SK-N-SH (cell line): ENCODE measurements at regions not wholly inside any gene's neighbourhood (a gene's known extent, or its start where the extent isn't known, plus 50 kb on each side); places are given as distances from the start of the nearest gene placed in this dataset.

Experiments used
- CTCF ChIA-PET: fragments of 300-600, 350-600 bp; formaldehyde crosslinking; extraction: SDS; loops from one replicate; lab custom pipeline; 2021; lab: Yijun Ruan, JAX
- POLR2A ChIA-PET: fragments of 350-600 bp; sonication (Branson Sonifier 250); formaldehyde crosslinking; extraction: SDS; loops from one replicate; lab custom pipeline; 2020; ENCODE audit warnings: antibody characterized with exemption, inconsistent platforms; lab: Yijun Ruan, JAX
- DNase-seq: peaks from one replicate; pipeline ENCODE4 v3.0.0; 2012
- H2AFZ ChIP-seq: fragments of 200-600 bp; sonication (generic); 2 replicates; pipeline ENCODE4 v1.8.1; 2016; ENCODE audit warnings: antibody characterized with exemption, mild to moderate bottlenecking, low read depth
- H3F3A ChIP-seq: fragments of 200-600 bp; sonication (generic); replicated peaks from 2 replicates; pipeline ENCODE3; 2016; ENCODE audit warnings: antibody characterized with exemption, mild to moderate bottlenecking; ENCODE audit not compliant: insufficient read depth
- H3K27ac ChIP-seq, 2 experiments: fragments of 200-500 bp in 1 of 2; fragments of 200-600 bp in 1 of 2; sonication (Bioruptor generic) in 1 of 2; sonication (generic), shearing (Covaris generic) in 1 of 2; 2 replicates each; pipeline versions ENCODE4 v1.5.1 to v1.6.1; 2014 to 2016; ENCODE audit warnings: low read depth in 2 of 2, inconsistent platforms in 1 of 2, low read length in 1 of 2, mild to moderate bottlenecking in 1 of 2, mixed read lengths in 1 of 2
- H3K27me3 ChIP-seq: fragments of 200-600 bp; sonication (generic), shearing (Covaris generic); 2 replicates; pipeline ENCODE4 v1.6.1; 2016; ENCODE audit warnings: mixed run types; ENCODE audit not compliant: insufficient read depth
- H3K36me3 ChIP-seq, 2 experiments: fragments of 200-500 bp in 1 of 2; fragments of 200-600 bp in 1 of 2; sonication (Bioruptor generic) in 1 of 2; sonication (generic) in 1 of 2; replicated peaks in 1 of 2; 2 replicates each; pipeline versions ENCODE3 to v1.5.1; 2014 to 2016; ENCODE audit warnings: low read length in 1 of 2, mild to moderate bottlenecking in 1 of 2; ENCODE audit not compliant: insufficient read depth in 2 of 2, control insufficient read depth in 1 of 2
- H3K4me1 ChIP-seq, 2 experiments: fragments of 200-500 bp in 1 of 2; fragments of 200-600 bp in 1 of 2; sonication (Bioruptor generic) in 1 of 2; sonication (generic), shearing (Covaris generic) in 1 of 2; 2 replicates each; pipeline versions ENCODE4 v1.5.1 to v1.6.1; 2014 to 2016; ENCODE audit warnings: low read depth in 1 of 2, low read length in 1 of 2, mixed run types in 1 of 2; ENCODE audit not compliant: insufficient read depth in 2 of 2, control insufficient read depth in 1 of 2
- H3K4me2 ChIP-seq: fragments of 200-600 bp; sonication (generic), shearing (Covaris generic); 2 replicates; pipeline ENCODE4 v1.6.1; 2017; ENCODE audit warnings: mixed run types
- H3K4me3 ChIP-seq, 2 experiments: fragments of 200-500 bp in 1 of 2; fragments of 200-600 bp in 1 of 2; sonication (Bioruptor generic) in 1 of 2; sonication (generic), shearing (Covaris generic) in 1 of 2; 2 replicates each; pipeline versions ENCODE4 v1.5.1 to v1.8.1; 2014 to 2016; ENCODE audit warnings: low read depth in 2 of 2, inconsistent platforms in 1 of 2, low read length in 1 of 2, mild to moderate bottlenecking in 1 of 2, mixed read lengths in 1 of 2, moderate library complexity in 1 of 2
- H3K79me2 ChIP-seq: fragments of 200-600 bp; sonication (generic); 2 replicates; pipeline ENCODE4 v1.8.1; 2017; ENCODE audit warnings: mild to moderate bottlenecking; ENCODE audit not compliant: insufficient read depth
- H3K9ac ChIP-seq: fragments of 200-600 bp; sonication (generic); 2 replicates; pipeline ENCODE4 v1.6.1; 2017; ENCODE audit warnings: mixed run types
- H3K9me2 ChIP-seq: fragments of 200-600 bp; sonication (generic); 2 replicates; pipeline ENCODE4 v1.6.1; 2017; ENCODE audit warnings: mixed run types
- H3K9me3 ChIP-seq: fragments of 200-600 bp; sonication (generic); 2 replicates; pipeline ENCODE4 v1.6.1; 2017; ENCODE audit warnings: mixed run types, mild to moderate bottlenecking, moderate library complexity
- H4K20me1 ChIP-seq: fragments of 200-600 bp; sonication (generic); 2 replicates; pipeline ENCODE4 v1.6.1; 2017; ENCODE audit warnings: mild to moderate bottlenecking, mixed run types; ENCODE audit not compliant: insufficient read depth
- ELF1 ChIP-seq: IDR thresholded peaks from 2 replicates; pipeline ENCODE4 v1.4.0; 2012
- FOXJ3 ChIP-seq: sonication (generic); formaldehyde crosslinking; IDR thresholded peaks from 2 replicates; pipeline ENCODE4 v1.5.1; 2020; ENCODE audit warnings: mild to moderate bottlenecking, missing genetic modification reagents
- FOXM1 ChIP-seq: IDR thresholded peaks from 2 replicates; pipeline ENCODE4 v1.4.0; 2012; ENCODE audit warnings: low read depth, mild to moderate bottlenecking
- GATA2 ChIP-seq: sonication (generic); formaldehyde crosslinking; IDR thresholded peaks from 2 replicates; pipeline ENCODE4 v1.5.0; 2020; ENCODE audit warnings: mild to moderate bottlenecking, missing genetic modification reagents
- MEF2A ChIP-seq: IDR thresholded peaks from 2 replicates; pipeline ENCODE4 v1.4.0; 2012; ENCODE audit warnings: low read depth, borderline replicate concordance
- MXI1 ChIP-seq: IDR thresholded peaks from 2 replicates; pipeline ENCODE4 v1.6.1; 2012; ENCODE audit warnings: mild to moderate bottlenecking, low read depth, low read length, improper control_type of control experiment
- NFIC ChIP-seq: IDR thresholded peaks from 2 replicates; pipeline ENCODE4 v1.4.0; 2012; ENCODE audit warnings: borderline replicate concordance
- POLR2AphosphoS5 ChIP-seq: IDR thresholded peaks from 2 replicates; pipeline ENCODE4 v1.6.1; 2012; ENCODE audit warnings: low read depth, low read length
- RXRA ChIP-seq: IDR thresholded peaks from 2 replicates; pipeline ENCODE4 v1.4.0; 2012; ENCODE audit warnings: low read depth, mild to moderate bottlenecking, borderline replicate concordance
- SIN3A ChIP-seq: IDR thresholded peaks from 2 replicates; pipeline ENCODE4 v1.6.1; 2012; ENCODE audit warnings: low read depth, mild to moderate bottlenecking, low read length, moderate library complexity, borderline replicate concordance
- SMC3 ChIP-seq: IDR thresholded peaks from 2 replicates; pipeline ENCODE4 v1.6.1; 2012; ENCODE audit warnings: low read depth, low read length, improper control_type of control experiment
- TAF1 ChIP-seq: IDR thresholded peaks from 2 replicates; pipeline ENCODE4 v1.6.1; 2012; ENCODE audit warnings: low read depth, mild to moderate bottlenecking, low read length, moderate library complexity, borderline replicate concordance
- TEAD4 ChIP-seq: IDR thresholded peaks from 2 replicates; pipeline ENCODE4 v1.4.0; 2012; ENCODE audit warnings: mild to moderate bottlenecking, borderline replicate concordance; ENCODE audit not compliant: insufficient read depth
- YY1 ChIP-seq: IDR thresholded peaks from 2 replicates; pipeline ENCODE4 v1.4.0; 2012; ENCODE audit warnings: low read depth, mild to moderate bottlenecking
- WGBS: methylation state at CpG from one replicate; pipeline ENCODE4 v1.1.6; 2017; ENCODE audit warnings: low lambda C conversion rate; 5-methylcytosine and 5-hydroxymethylcytosine counted together
- TF ChIP-seq, protein P1 (sequence below): fragments of 150-350 bp; IDR thresholded peaks from 2 replicates; pipeline ENCODE4 v1.6.1; 2017; ENCODE audit warnings: antibody characterized with exemption, low read length, low read depth, borderline replicate concordance
- TF ChIP-seq, protein P2 (sequence below): IDR thresholded peaks from 2 replicates; pipeline ENCODE4 v1.4.0; 2012; ENCODE audit warnings: low read depth, borderline replicate concordance
- TF ChIP-seq, protein P3 (sequence below): IDR thresholded peaks from 2 replicates; pipeline ENCODE4; 2012
- TF ChIP-seq, protein P4 (sequence below): fragments of 200-600 bp; sonication (generic); IDR thresholded peaks from 2 replicates; pipeline ENCODE4 v1.6.1; 2017; ENCODE audit warnings: antibody characterized with exemption, mild to moderate bottlenecking, moderate library complexity

DNA sequence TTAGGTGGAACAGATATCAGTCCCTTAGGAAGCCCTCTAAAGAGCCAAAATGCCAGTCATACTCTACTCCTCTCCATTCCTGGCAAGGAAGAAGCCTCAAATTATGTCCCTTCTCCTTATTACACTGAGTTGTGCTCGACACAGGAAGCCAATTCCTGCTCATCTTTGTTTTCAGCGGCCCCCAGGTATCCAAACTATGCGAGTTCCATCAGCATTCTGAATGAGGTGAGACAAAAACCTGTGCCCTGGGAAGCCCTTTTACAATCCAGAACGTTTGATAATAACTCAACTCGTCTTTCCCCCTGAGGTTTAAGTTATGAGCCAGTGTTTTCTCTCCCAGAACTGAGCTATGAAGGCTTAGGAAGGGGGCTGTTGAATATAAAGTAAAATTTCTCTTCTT lies 580.5 kb downstream of the NXPH1 start:
- Histone ChIP-seq H3F3A (no peaks in the 10 kb centered on the region), H3K9me2 (no peaks in the 10 kb centered on the region), H3K36me3 (no peaks in the 10 kb centered on the region), H3K4me2 (no peak overlapping the region), H3K4me3 (no peak overlapping the region), H4K20me1 (no peaks in the 10 kb centered on the region), H3K27me3 (no peaks in the 10 kb centered on the region), H3K27ac (no peak overlapping the region), H3K4me1 (no peaks in the 10 kb centered on the region), H3K9ac (no peak overlapping the region), H3K9me3 (peaks cover 5% of the 10 kb centered on the region), H3K79me2 (no peaks in the 10 kb centered on the region), H2AFZ (no peak overlapping the region)
- 8% methylated on average over 5 of the region's 5 CpGs for WGBS
- POLR2A ChIA-PET = no interaction called here
- TF ChIP-seq MEF2A = no peak
- no peak for TF ChIP-seq MXI1
- no peak for TF ChIP-seq RXRA
- TF ChIP-seq SMC3 = no peak
- TF ChIP-seq SIN3A = no peak
- TF ChIP-seq TAF1 = no peak
- DNase-seq = no peak
- CTCF ChIA-PET = no interaction called here

DNA sequence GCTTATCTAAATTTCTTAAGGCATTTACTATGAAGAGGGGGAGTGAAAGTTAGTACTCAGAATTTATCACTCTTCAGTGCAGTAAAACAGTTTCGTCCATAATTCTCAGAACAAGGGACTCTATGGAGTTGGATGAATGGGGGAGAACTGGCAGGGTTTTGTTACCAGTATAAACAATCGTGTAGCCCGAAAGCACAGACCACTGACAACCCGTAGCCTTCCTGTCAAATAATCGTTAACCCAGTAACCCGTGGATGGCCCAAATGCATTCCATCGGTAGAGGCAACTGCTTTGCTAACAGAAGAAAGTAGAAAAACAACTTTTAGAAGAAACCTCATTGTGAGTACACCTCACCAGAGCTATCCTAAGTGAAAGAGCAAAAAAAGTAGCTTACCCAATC lies 583.9 kb downstream of the NXPH1 start:
- TF ChIP-seq FOXM1 (no peak), GATA2 (CRISPR knock-in tag) (no peak), POLR2AphosphoS5 (no peak), SIN3A (no peak), ELF1 (no peak), YY1 (no peak), TEAD4 (no peak), FOXJ3 (CRISPR knock-in tag) (no peak), RXRA (no peak), NFIC (no peak)
- TF ChIP-seq, protein P1, sequence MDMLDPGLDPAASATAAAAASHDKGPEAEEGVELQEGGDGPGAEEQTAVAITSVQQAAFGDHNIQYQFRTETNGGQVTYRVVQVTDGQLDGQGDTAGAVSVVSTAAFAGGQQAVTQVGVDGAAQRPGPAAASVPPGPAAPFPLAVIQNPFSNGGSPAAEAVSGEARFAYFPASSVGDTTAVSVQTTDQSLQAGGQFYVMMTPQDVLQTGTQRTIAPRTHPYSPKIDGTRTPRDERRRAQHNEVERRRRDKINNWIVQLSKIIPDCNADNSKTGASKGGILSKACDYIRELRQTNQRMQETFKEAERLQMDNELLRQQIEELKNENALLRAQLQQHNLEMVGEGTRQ = no peak
- TF ChIP-seq, protein P2, sequence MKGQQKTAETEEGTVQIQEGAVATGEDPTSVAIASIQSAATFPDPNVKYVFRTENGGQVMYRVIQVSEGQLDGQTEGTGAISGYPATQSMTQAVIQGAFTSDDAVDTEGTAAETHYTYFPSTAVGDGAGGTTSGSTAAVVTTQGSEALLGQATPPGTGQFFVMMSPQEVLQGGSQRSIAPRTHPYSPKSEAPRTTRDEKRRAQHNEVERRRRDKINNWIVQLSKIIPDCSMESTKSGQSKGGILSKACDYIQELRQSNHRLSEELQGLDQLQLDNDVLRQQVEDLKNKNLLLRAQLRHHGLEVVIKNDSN = no peak
- TF ChIP-seq, protein P3, sequence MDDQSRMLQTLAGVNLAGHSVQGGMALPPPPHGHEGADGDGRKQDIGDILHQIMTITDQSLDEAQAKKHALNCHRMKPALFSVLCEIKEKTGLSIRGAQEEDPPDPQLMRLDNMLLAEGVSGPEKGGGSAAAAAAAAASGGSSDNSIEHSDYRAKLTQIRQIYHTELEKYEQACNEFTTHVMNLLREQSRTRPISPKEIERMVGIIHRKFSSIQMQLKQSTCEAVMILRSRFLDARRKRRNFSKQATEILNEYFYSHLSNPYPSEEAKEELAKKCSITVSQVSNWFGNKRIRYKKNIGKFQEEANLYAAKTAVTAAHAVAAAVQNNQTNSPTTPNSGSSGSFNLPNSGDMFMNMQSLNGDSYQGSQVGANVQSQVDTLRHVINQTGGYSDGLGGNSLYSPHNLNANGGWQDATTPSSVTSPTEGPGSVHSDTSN = no peak
- TF ChIP-seq, protein P4, sequence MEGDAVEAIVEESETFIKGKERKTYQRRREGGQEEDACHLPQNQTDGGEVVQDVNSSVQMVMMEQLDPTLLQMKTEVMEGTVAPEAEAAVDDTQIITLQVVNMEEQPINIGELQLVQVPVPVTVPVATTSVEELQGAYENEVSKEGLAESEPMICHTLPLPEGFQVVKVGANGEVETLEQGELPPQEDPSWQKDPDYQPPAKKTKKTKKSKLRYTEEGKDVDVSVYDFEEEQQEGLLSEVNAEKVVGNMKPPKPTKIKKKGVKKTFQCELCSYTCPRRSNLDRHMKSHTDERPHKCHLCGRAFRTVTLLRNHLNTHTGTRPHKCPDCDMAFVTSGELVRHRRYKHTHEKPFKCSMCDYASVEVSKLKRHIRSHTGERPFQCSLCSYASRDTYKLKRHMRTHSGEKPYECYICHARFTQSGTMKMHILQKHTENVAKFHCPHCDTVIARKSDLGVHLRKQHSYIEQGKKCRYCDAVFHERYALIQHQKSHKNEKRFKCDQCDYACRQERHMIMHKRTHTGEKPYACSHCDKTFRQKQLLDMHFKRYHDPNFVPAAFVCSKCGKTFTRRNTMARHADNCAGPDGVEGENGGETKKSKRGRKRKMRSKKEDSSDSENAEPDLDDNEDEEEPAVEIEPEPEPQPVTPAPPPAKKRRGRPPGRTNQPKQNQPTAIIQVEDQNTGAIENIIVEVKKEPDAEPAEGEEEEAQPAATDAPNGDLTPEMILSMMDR = no peak
- Histone ChIP-seq H3K79me2 (no peaks in the 10 kb centered on the region), H3K9ac (no peak overlapping the region), H3K27me3 (no peaks in the 10 kb centered on the region), H3K36me3 (no peaks in the 10 kb centered on the region), H3K9me3 (no peaks in the 10 kb centered on the region; the same call in 1 of the 2 replicates), H3F3A (no peaks in the 10 kb centered on the region), H3K27ac (no peak overlapping the region), H3K9me2 (no peaks in the 10 kb centered on the region), H3K4me2 (no peak overlapping the region), H4K20me1 (no peaks in the 10 kb centered on the region), H3K4me3 (no peak overlapping the region), H2AFZ (no peak overlapping the region), H3K4me1 (no peaks in the 10 kb centered on the region)
- WGBS = 67% methylated on average over 7 of the region's 7 CpGs
- no peak for DNase-seq
- ChIA-PET POLR2A (interaction anchor here (0.7 kb wide), 1 partner anchor 1321 kb away, joined by 3 read pairs; no protein-coding TSS in a partner anchor), CTCF (interaction anchor here (0.6 kb wide), 1 partner anchor 286 kb away, joined by 3 read pairs; no protein-coding TSS in a partner anchor)
